ENCODE measurements at regions not wholly inside any gene's neighbourhood (a gene's known extent, or its start where the extent isn't known, plus 50 kb on each side); places are given as distances from the start of the nearest gene placed in this dataset.
"Not testable (repeated sequence)": the region's sequence is repeated elsewhere in the genome, so short reads cannot be mapped to it uniquely, and the experiment has no call there.

DNA sequence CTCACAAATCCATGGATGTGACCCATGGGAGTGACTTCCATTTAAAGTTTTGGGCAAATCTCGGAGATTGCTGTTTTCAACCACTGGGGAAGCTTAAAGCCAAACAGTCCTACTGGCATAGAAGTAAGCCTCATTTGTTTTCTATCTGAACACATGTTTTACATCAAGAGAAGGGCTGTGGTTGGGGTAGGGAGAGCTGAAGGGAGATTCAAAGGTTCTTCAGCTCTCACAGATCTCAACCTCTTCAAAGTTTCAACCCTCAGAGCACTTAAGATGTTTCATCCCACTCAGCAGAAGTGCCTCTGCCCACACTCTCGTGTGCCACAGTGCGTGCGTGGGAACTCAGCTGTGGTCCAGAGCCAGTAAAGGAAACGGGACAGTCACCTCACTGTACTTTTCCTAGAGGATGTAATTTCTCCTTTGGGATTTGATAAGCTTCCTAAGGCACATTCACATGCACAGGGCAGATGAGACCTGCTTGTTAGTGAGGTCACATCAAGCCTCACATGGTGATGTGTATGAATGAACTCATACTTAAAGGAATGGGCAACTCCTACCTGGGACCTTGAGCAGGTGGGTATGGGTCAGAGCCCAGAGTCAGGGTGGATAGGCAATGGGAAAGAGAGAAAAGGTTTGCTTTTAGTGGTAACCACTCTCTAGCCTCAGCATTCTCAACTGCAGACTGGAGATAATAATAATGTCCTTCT lies 260.2 kb downstream of the BCL2L11 start:
- TF ChIP-seq, protein P1, sequence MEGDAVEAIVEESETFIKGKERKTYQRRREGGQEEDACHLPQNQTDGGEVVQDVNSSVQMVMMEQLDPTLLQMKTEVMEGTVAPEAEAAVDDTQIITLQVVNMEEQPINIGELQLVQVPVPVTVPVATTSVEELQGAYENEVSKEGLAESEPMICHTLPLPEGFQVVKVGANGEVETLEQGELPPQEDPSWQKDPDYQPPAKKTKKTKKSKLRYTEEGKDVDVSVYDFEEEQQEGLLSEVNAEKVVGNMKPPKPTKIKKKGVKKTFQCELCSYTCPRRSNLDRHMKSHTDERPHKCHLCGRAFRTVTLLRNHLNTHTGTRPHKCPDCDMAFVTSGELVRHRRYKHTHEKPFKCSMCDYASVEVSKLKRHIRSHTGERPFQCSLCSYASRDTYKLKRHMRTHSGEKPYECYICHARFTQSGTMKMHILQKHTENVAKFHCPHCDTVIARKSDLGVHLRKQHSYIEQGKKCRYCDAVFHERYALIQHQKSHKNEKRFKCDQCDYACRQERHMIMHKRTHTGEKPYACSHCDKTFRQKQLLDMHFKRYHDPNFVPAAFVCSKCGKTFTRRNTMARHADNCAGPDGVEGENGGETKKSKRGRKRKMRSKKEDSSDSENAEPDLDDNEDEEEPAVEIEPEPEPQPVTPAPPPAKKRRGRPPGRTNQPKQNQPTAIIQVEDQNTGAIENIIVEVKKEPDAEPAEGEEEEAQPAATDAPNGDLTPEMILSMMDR (IDR thresholded peaks at IDR 0.05; ENCODE audit: control extremely low read depth in 1 of 3, insufficient read depth in 1 of 3, low read depth in 1 of 3, low read length in 3 of 3): not testable (repeated sequence)
- TF ChIP-seq RFX5 (IDR thresholded peaks at IDR 0.05; ENCODE audit: borderline replicate concordance, low read depth, low read length); HDAC6 (IDR thresholded peaks at IDR 0.05; ENCODE audit: low read depth, low read length); GTF2F1 (IDR thresholded peaks at IDR 0.05; ENCODE audit: borderline replicate concordance, low read depth, low read length); CREB1 (IDR thresholded peaks at IDR 0.05); TBP (IDR thresholded peaks at IDR 0.05; ENCODE audit: low read depth, low read length); FOSL1 (IDR thresholded peaks at IDR 0.05; ENCODE audit: insufficient read depth, low read depth, low read length); TAF1 (IDR thresholded peaks at IDR 0.05; ENCODE audit: low read depth, low read length); POU5F1 (IDR thresholded peaks at IDR 0.05; ENCODE audit: low read depth, low read length); POLR2A (IDR thresholded peaks at IDR 0.05; ENCODE audit: control extremely low read depth in 1 of 2, low read depth in 2 of 2, low read length in 2 of 2): not testable (repeated sequence)
- TF ChIP-seq, protein P2, sequence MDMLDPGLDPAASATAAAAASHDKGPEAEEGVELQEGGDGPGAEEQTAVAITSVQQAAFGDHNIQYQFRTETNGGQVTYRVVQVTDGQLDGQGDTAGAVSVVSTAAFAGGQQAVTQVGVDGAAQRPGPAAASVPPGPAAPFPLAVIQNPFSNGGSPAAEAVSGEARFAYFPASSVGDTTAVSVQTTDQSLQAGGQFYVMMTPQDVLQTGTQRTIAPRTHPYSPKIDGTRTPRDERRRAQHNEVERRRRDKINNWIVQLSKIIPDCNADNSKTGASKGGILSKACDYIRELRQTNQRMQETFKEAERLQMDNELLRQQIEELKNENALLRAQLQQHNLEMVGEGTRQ (IDR thresholded peaks at IDR 0.05; ENCODE audit: low read length): not testable (repeated sequence)
- TF ChIP-seq, protein P3, sequence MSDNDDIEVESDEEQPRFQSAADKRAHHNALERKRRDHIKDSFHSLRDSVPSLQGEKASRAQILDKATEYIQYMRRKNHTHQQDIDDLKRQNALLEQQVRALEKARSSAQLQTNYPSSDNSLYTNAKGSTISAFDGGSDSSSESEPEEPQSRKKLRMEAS (IDR thresholded peaks at IDR 0.05): not testable (repeated sequence)

All from H1 (cell line).